H1 (cell line): ENCODE measurements at regions not wholly inside any gene's neighbourhood (a gene's known extent, or its start where the extent isn't known, plus 50 kb on each side); places are given as distances from the start of the nearest gene placed in this dataset.

Source experiments
- CTCF ChIA-PET: fragments of 300-600 bp; sonication (Branson Sonifier 250); formaldehyde crosslinking; loops from one replicate; lab custom pipeline; 2021; ENCODE audit not compliant: partially characterized antibody; lab: Charles Lee
- POLR2A ChIA-PET: fragments of 300-600 bp; sonication (Branson Sonifier 250); formaldehyde crosslinking; loops from one replicate; lab custom pipeline; 2021; ENCODE audit warnings: inconsistent platforms; ENCODE audit not compliant: partially characterized antibody; lab: Charles Lee
- DNase-seq, 2 experiments: peaks; one replicate each; pipeline versions ENCODE4 v3.0.0 to v3.0.0-alpha.2; 2010 to 2022; ENCODE audit warnings: low spot score in 2 of 2, low read depth in 1 of 2, mixed read lengths in 1 of 2
- FAIRE-seq: peaks from 2 replicates; lab custom pipeline; 2011; peaks lifted over from hg19 to GRCh38; lab: Jason Lieb, UNC
- H2AFZ ChIP-seq: 2 replicates; pipeline ENCODE4 v1.8.1; 2012; ENCODE audit warnings: low read length, inconsistent platforms
- H2AK5ac ChIP-seq: 2 replicates; pipeline ENCODE4 v1.6.1; 2013; ENCODE audit warnings: low read depth, low read length
- H2BK120ac ChIP-seq: replicated peaks from 2 replicates; pipeline ENCODE3; 2013; ENCODE audit warnings: low read depth, low read length, inconsistent platforms
- H2BK12ac ChIP-seq: 2 replicates; pipeline ENCODE4 v1.6.1; 2013; ENCODE audit warnings: low read depth, low read length
- H2BK15ac ChIP-seq: 2 replicates; pipeline ENCODE4 v1.6.1; 2013; ENCODE audit warnings: low read length
- H2BK20ac ChIP-seq: 2 replicates; pipeline ENCODE4 v1.6.1; 2013; ENCODE audit warnings: low read length
- H2BK5ac ChIP-seq: 2 replicates; pipeline ENCODE4 v1.6.1; 2013; ENCODE audit warnings: low read depth, low read length
- H3K14ac ChIP-seq: 2 replicates; pipeline ENCODE4 v1.6.1; 2013; ENCODE audit warnings: inconsistent platforms; ENCODE audit not compliant: insufficient read length
- H3K18ac ChIP-seq: 2 replicates; pipeline ENCODE4 v1.6.1; 2013; ENCODE audit warnings: low read length; ENCODE audit errors: extremely low read depth
- H3K23ac ChIP-seq: 2 replicates; pipeline ENCODE4 v1.6.1; 2013; ENCODE audit warnings: inconsistent platforms; ENCODE audit not compliant: insufficient read length
- H3K23me2 ChIP-seq: 2 replicates; pipeline ENCODE4 v1.6.1; 2013; ENCODE audit warnings: low read depth, low read length
- H3K27ac ChIP-seq: 2 replicates; pipeline ENCODE4 v1.6.1; 2011; ENCODE audit warnings: low read depth, low read length, inconsistent platforms
- H3K27me3 ChIP-seq, 4 experiments: replicated peaks in 1 of 4; 1 replicate in 1 of 4; 2 replicates in 3 of 4; pipeline versions ENCODE4 v1.6.1 to v1.8.1; 2011 to 2013; ENCODE audit warnings: low read length in 3 of 4, mild to moderate bottlenecking in 3 of 4, inconsistent platforms in 2 of 4, mixed read lengths in 2 of 4, moderate library complexity in 1 of 4; ENCODE audit not compliant: control insufficient read depth in 3 of 4, insufficient read depth in 3 of 4; ENCODE audit errors: extremely low read depth in 1 of 4
- H3K36me3 ChIP-seq, 4 experiments: 2 replicates each; pipeline versions ENCODE4 v1.6.1 to v1.8.1; 2011 to 2013; ENCODE audit warnings: mild to moderate bottlenecking in 4 of 4, low read length in 3 of 4, moderate library complexity in 2 of 4, control low read depth in 1 of 4, inconsistent platforms in 1 of 4; ENCODE audit not compliant: insufficient read depth in 4 of 4, control insufficient read depth in 2 of 4
- H3K4ac ChIP-seq: replicated peaks from 2 replicates; pipeline ENCODE3; 2013; ENCODE audit warnings: low read length, low read depth, mixed read lengths, inconsistent platforms; ENCODE audit not compliant: insufficient read length
- H3K4me1 ChIP-seq, 4 experiments: replicated peaks in 1 of 4; 1 replicate in 1 of 4; 2 replicates in 3 of 4; pipeline versions ENCODE4 v1.6.1 to v1.8.1; 2011 to 2013; ENCODE audit warnings: low read length in 3 of 4, inconsistent platforms in 2 of 4, mixed read lengths in 1 of 4; ENCODE audit not compliant: insufficient read depth in 4 of 4, control insufficient read depth in 3 of 4
- H3K4me2 ChIP-seq, 2 experiments: 2 replicates each; pipeline versions ENCODE4 v1.6.1 to v1.8.1; 2011 to 2013; ENCODE audit warnings: low read depth in 2 of 2, low read length in 2 of 2, control low read depth in 1 of 2, inconsistent platforms in 1 of 2, mild to moderate bottlenecking in 1 of 2; ENCODE audit not compliant: insufficient read depth in 1 of 2
- H3K4me3 ChIP-seq, 4 experiments: fragments of 200-600, 300-600 bp in 1 of 4; sonication (generic), shearing (Covaris generic), sonication (Bioruptor Twin) in 1 of 4; 2 replicates each; pipeline versions ENCODE4 v1.5.1 to v1.8.1; 2011 to 2016; ENCODE audit warnings: low read length in 4 of 4, low read depth in 3 of 4, control low read depth in 2 of 4, inconsistent platforms in 2 of 4, mild to moderate bottlenecking in 2 of 4, mixed read lengths in 1 of 4, moderate library complexity in 1 of 4; ENCODE audit not compliant: insufficient read depth in 2 of 4; ENCODE audit errors: extremely low read depth in 1 of 4
- H3K56ac ChIP-seq: replicated peaks from 2 replicates; pipeline ENCODE3; 2013; ENCODE audit warnings: low read depth, mild to moderate bottlenecking, mixed read lengths, low read length, inconsistent platforms; ENCODE audit not compliant: insufficient read length
- H3K79me1 ChIP-seq: 2 replicates; pipeline ENCODE4 v1.6.1; 2013; ENCODE audit warnings: low read depth, low read length, control low read depth
- H3K79me2 ChIP-seq, 2 experiments: 2 replicates each; pipeline versions ENCODE4 v1.6.1 to v1.8.1; 2012 to 2013; ENCODE audit warnings: low read length in 2 of 2, mild to moderate bottlenecking in 2 of 2, inconsistent platforms in 1 of 2; ENCODE audit not compliant: insufficient read depth in 2 of 2, control insufficient read depth in 1 of 2
- H3K9ac ChIP-seq, 4 experiments: replicated peaks in 1 of 4; 1 replicate in 1 of 4; 2 replicates in 3 of 4; pipeline versions ENCODE4 v1.6.1 to v1.8.1; 2011 to 2013; ENCODE audit warnings: low read depth in 3 of 4, low read length in 3 of 4, control low read depth in 2 of 4, mild to moderate bottlenecking in 2 of 4, moderate library complexity in 2 of 4, inconsistent platforms in 1 of 4; ENCODE audit errors: extremely low read depth in 1 of 4
- H3K9me3 ChIP-seq, 2 experiments: 2 replicates each; pipeline versions ENCODE4 v1.6.1 to v1.8.1; 2012 to 2013; ENCODE audit warnings: mild to moderate bottlenecking in 2 of 2, moderate library complexity in 2 of 2, control low read depth in 1 of 2, inconsistent platforms in 1 of 2, low read depth in 1 of 2, low read length in 1 of 2, mixed read lengths in 1 of 2; ENCODE audit not compliant: insufficient read depth in 2 of 2
- H4K20me1 ChIP-seq, 2 experiments: replicated peaks in 1 of 2; 2 replicates each; pipeline versions ENCODE3 to v1.8.1; 2011 to 2013; ENCODE audit warnings: inconsistent platforms in 2 of 2, low read length in 2 of 2, mild to moderate bottlenecking in 1 of 2; ENCODE audit not compliant: insufficient read depth in 2 of 2, control insufficient read depth in 1 of 2
- H4K5ac ChIP-seq: 2 replicates; pipeline ENCODE4 v1.6.1; 2013; ENCODE audit warnings: low read length, low read depth, mixed read lengths, inconsistent platforms; ENCODE audit not compliant: insufficient read length
- H4K8ac ChIP-seq: 2 replicates; pipeline ENCODE4 v1.8.0; 2013; ENCODE audit warnings: mild to moderate bottlenecking, moderate library complexity, low read length, inconsistent platforms; ENCODE audit not compliant: insufficient read depth; ENCODE audit errors: extremely low read depth
- H4K91ac ChIP-seq: replicated peaks from 2 replicates; pipeline ENCODE3; 2013; ENCODE audit warnings: low read length, mixed read lengths, inconsistent platforms; ENCODE audit not compliant: insufficient read length
- CHD1 ChIP-seq: IDR thresholded peaks from 2 replicates; pipeline ENCODE4 v1.6.1; 2012; ENCODE audit warnings: low read depth, low read length, improper control_type of control experiment
- CTBP2 ChIP-seq: IDR thresholded peaks from 2 replicates; pipeline ENCODE4 v1.7.0; 2011; ENCODE audit warnings: borderline replicate concordance, mild to moderate bottlenecking, moderate library complexity, mixed read lengths, low read length; ENCODE audit not compliant: insufficient read depth, insufficient read length
- EGR1 ChIP-seq: IDR thresholded peaks from 2 replicates; pipeline ENCODE4 v1.6.1; 2011; ENCODE audit warnings: low read depth, low read length, borderline replicate concordance
- KDM1A ChIP-seq: fragments of 200-600, 300-600 bp; sonication (generic); IDR thresholded peaks from 2 replicates; pipeline ENCODE4 v1.7.1; 2016; ENCODE audit warnings: mild to moderate bottlenecking, low read length, borderline replicate concordance
- RXRA ChIP-seq: IDR thresholded peaks from 2 replicates; pipeline ENCODE4 v1.6.1; 2011; ENCODE audit warnings: low read depth, mild to moderate bottlenecking, low read length, moderate library complexity; ENCODE audit not compliant: insufficient read depth
- SIX5 ChIP-seq: IDR thresholded peaks from 2 replicates; pipeline ENCODE4 v1.6.1; 2011; ENCODE audit warnings: mild to moderate bottlenecking, low read depth, low read length
- TEAD4 ChIP-seq: IDR thresholded peaks from 2 replicates; pipeline ENCODE4 v1.6.1; 2012; ENCODE audit warnings: low read depth, low read length, inconsistent platforms, mixed read lengths
- WGBS, 2 experiments: shearing (Covaris generic) in 1 of 2; methylation state at CpG; one replicate each; pipeline versions ENCODE4 v1.1.6 to v1.1.7; 2013 to 2015; ENCODE audit warnings: low lambda C conversion rate in 2 of 2, mixed read lengths in 2 of 2, inconsistent platforms in 1 of 2, low coverage in 1 of 2, missing lambda C conversion rate in 1 of 2; ENCODE audit not compliant: insufficient replicate concordance in 2 of 2, insufficient coverage in 1 of 2, insufficient read length in 1 of 2; ENCODE audit errors: extremely low coverage in 1 of 2, missing lambda C conversion rate in 1 of 2; 5-methylcytosine and 5-hydroxymethylcytosine counted together
- TF ChIP-seq, protein P1 (sequence below): IDR thresholded peaks from 2 replicates; pipeline ENCODE4 v1.6.1; 2011; ENCODE audit warnings: low read depth, mild to moderate bottlenecking, low read length; ENCODE audit not compliant: insufficient read depth

DNA sequence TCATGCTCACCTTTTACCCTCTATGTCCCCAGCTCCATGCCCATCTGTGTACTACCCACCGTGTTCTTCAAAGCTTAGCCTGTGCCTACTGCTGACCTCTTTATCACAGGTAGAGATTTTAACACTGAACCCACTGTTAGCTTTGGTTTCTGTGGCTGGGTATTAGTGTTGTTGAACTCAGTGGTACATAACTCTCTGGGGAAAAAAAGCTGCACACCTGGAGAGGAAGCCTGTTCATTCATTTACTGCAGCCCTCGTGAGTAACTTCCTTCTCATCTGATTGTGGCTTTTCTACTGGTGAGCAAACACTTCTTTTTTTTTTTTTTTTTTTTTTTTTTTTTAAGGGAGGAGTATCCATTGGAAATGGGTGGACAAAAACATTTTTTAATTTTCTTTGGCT is 326.3 kb downstream of the CCSER2 start:
- Histone ChIP-seq H3K79me2 (no peaks in the 10 kb centered on the region), H2BK120ac (no peak overlapping the region), H3K9ac (no peak overlapping the region), H3K9me3 (no peaks in the 10 kb centered on the region), H4K91ac (no peak overlapping the region), H4K8ac (no peak overlapping the region), H3K4me2 (no peak overlapping the region), H3K27ac (no peak overlapping the region), H2AK5ac (no peak overlapping the region), H2BK20ac (no peak overlapping the region), H2BK15ac (no peak overlapping the region), H3K4ac (no peak overlapping the region), H3K4me3 (no peak overlapping the region), H3K27me3 (no peaks in the 10 kb centered on the region), H2BK5ac (no peak overlapping the region), H3K14ac (no peak overlapping the region), H3K23ac (no peak overlapping the region), H3K18ac (no peak overlapping the region), H2BK12ac (no peak overlapping the region)
- 97% methylated on average over 2 of the region's 2 CpGs; no CpG with 5 or more reads in 1 of the 2 experiments for WGBS, 2 experiments
- POLR2A ChIA-PET: no interaction called here
- no peak for DNase-seq
- FAIRE-seq: no peak
- TF ChIP-seq SIX5 (no peak), TEAD4 (no peak), RXRA (no peak), CTBP2 (no peak), EGR1 (no peak), CHD1 (no peak), KDM1A (no peak)
- TF ChIP-seq, protein P1, sequence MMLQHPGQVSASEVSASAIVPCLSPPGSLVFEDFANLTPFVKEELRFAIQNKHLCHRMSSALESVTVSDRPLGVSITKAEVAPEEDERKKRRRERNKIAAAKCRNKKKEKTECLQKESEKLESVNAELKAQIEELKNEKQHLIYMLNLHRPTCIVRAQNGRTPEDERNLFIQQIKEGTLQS: no peak
- TF ChIP-seq, all 59 proteins: peak for 0
- Histone ChIP-seq H3K4me1 (no peaks in the 10 kb centered on the region), H3K36me3 (no peaks in the 10 kb centered on the region), H4K20me1 (no peaks in the 10 kb centered on the region), H3K23me2 (no peaks in the 10 kb centered on the region), H3K79me1 (no peaks in the 10 kb centered on the region), H4K5ac (no peak overlapping the region), H3K56ac (no peak overlapping the region), H2AFZ (no peak overlapping the region)
- CTCF ChIA-PET: interaction anchor here (0.7 to 2.2 kb wide), 7 partner anchors 8 to 106 kb away, joined by 3 to 7 read pairs (median 4); no protein-coding TSS in a partner anchor
